ENCODE measurements at regions not wholly inside any gene's neighbourhood (a gene's known extent, or its start where the extent isn't known, plus 50 kb on each side); places are given as distances from the start of the nearest gene placed in this dataset.
"Not testable (repeated sequence)": the region's sequence is repeated elsewhere in the genome, so short reads cannot be mapped to it uniquely, and the experiment has no call there.

GRCh38 chr11:98417256-98417755 is 603.4 kb upstream of the CNTN5 start:
- FAIRE-seq (no peak), DNase-seq (ENCODE audit: extremely low spot score, insufficient read length, low read depth) (no peak)

DNA sequence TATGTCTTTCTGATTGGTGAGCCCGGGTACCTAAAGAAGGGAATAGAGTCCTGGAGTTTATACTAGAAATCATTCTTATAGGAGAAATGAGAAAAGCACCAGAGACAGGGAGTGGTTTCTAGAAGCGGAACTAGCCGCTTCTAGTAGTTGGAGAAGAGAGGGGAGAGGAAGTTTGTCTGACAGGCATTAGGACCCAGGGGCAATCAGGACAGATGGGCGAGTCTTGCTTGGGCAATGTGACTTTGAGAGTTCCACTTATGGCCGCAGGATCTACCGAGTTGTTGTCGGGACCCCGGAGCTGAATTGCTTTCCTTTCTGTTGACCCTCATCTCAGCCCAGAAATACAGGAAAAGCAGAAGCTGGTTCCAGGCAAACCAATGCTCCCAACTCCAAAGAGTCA is 596.8 kb upstream of the CNTN5 start:
- no peak for FAIRE-seq
- no peak for DNase-seq (ENCODE audit: extremely low spot score, insufficient read length, low read depth)

DNA sequence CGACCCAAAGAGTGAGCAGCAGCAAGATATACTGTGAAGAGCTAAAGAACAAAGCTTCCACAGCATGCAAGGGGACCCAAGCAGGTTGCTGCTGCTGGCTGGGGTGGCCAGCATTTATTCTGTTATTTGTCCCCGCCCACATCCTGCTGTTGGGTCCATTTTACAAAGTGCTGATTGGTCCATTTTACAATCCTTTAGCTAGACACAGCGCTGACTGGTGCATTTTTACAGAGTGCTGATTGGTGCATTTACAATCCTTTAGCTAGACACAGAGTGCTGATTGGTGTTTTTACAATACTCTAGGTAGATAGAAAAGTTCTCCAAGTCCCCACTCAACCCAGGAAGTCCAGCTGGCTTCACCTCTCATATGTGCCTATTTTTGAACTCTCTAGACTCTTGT is 596.0 kb upstream of the CNTN5 start:
- not testable (repeated sequence) for DNase-seq (ENCODE audit: extremely low spot score, insufficient read length, low read depth); FAIRE-seq

DNA sequence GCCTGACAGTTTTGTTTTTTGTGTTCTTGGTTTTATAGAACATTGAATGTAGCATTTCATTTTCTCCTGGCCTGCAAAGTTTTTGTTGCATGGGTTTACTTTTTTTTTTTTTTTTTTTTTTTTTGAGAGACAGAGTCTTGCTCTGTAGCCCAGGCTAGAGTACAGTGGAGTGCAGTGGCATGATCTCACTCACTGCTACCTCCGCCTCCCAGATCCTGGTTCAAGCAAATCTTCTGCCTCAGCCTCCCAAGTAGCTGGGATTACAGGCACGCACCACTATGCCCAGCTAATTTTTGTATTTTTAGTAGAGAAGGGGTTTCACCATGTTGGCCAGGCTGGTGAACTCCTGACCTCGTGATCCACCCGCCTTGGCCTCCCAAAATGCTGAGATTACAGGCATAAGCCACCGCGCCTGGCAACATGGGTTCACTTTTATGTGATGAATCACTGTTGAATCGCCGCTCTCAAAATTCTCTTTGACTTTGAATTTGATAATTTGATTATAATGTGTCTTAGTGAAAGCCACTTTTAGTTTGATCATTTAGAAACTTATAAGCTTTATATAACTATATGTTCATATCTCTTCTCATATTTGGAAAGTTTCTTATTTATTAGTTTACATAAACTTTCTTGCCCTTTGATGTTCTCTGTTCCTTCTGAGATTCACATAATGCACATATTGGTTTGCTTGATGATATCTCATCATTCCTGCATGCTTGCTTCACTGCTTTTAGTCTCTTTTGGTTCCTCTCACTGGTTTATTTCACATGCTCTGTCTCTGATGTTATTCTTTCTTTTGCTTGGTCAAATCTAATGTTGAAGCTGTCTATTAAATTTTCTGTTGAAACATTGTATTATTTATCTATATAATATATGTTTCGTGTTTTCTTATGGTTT is 589.0 kb upstream of the CNTN5 start:
- no peak for FAIRE-seq
- DNase-seq (ENCODE audit: extremely low spot score, insufficient read length, low read depth) = no peak

GRCh38 chr11:98434296-98434695 is 586.5 kb upstream of the CNTN5 start:
- DNase-seq (ENCODE audit: extremely low spot score, insufficient read length, low read depth) = no peak
- FAIRE-seq = no peak

GRCh38 chr11:98453378-98453777 is 567.4 kb upstream of the CNTN5 start:
- FAIRE-seq (no peak), DNase-seq (ENCODE audit: extremely low spot score, insufficient read length, low read depth) (no peak)

GRCh38 chr11:98455500-98456307 is 565.0 kb upstream of the CNTN5 start:
- FAIRE-seq = no peak
- no peak for DNase-seq (ENCODE audit: extremely low spot score, insufficient read length, low read depth)

- no peak for FAIRE-seq
- no peak for DNase-seq (ENCODE audit: extremely low spot score, insufficient read length, low read depth)
Measured at GRCh38 chr11:98456308-98456680, 564.5 kb upstream of the CNTN5 start.

GRCh38 chr11:98495016-98495415 is 525.7 kb upstream of the CNTN5 start:
- FAIRE-seq = no peak
- no peak for DNase-seq (ENCODE audit: extremely low spot score, insufficient read length, low read depth)

GRCh38 chr11:98495601-98496000 is 525.1 kb upstream of the CNTN5 start:
- DNase-seq (ENCODE audit: extremely low spot score, insufficient read length, low read depth) (no peak), FAIRE-seq (no peak)

- FAIRE-seq = no peak
- no peak for DNase-seq (ENCODE audit: extremely low spot score, insufficient read length, low read depth)
Measured at GRCh38 chr11:98507208-98507607, 513.5 kb upstream of the CNTN5 start.

- FAIRE-seq = no peak
- DNase-seq (ENCODE audit: extremely low spot score, insufficient read length, low read depth) = no peak
Measured at GRCh38 chr11:98512938-98513337, 507.8 kb upstream of the CNTN5 start.

DNA sequence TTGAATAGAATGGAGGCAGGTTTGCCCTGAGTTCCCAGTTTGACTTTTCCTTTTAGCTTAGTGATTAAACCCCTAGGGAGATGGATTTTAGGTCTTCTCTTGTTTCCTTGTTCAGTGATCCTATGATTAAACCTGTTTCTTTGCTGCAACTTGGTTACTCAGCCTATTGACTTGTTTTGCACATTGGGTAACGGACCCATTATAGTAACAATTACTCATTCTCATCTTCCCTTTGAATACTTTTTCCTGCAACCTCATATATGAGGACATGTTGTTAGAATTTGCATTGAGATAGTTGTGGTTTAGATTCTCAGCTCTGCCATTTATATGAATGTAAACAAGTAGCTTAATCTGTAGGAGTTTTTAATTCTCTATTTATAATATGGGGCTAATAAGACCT is 489.2 kb upstream of the CNTN5 start:
- no peak for DNase-seq (ENCODE audit: extremely low spot score, insufficient read length, low read depth)
- FAIRE-seq = no peak

DNA sequence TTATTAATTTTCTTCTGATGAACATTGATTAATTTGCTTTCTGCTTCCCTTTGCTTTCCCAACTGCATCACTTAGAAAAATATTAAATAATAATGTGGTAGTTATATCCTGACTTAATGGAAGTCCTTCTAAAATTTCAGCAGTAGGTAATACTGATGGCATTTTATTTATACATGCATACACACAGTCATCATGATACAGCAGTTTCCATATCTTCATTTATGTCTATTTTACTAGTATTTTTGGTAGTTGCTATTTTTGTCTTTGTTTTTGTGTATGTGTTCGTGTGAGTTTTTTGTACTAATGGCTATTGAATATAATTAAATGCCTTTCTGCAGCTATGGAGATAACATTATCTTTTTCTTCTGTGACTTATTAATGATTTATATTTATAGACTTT is 484.7 kb upstream of the CNTN5 start:
- FAIRE-seq (no peak), DNase-seq (ENCODE audit: extremely low spot score, insufficient read length, low read depth) (no peak)

GRCh38 chr11:98538358-98538757 is 482.4 kb upstream of the CNTN5 start:
- not testable (repeated sequence) for FAIRE-seq; DNase-seq (ENCODE audit: extremely low spot score, insufficient read length, low read depth)

DNA sequence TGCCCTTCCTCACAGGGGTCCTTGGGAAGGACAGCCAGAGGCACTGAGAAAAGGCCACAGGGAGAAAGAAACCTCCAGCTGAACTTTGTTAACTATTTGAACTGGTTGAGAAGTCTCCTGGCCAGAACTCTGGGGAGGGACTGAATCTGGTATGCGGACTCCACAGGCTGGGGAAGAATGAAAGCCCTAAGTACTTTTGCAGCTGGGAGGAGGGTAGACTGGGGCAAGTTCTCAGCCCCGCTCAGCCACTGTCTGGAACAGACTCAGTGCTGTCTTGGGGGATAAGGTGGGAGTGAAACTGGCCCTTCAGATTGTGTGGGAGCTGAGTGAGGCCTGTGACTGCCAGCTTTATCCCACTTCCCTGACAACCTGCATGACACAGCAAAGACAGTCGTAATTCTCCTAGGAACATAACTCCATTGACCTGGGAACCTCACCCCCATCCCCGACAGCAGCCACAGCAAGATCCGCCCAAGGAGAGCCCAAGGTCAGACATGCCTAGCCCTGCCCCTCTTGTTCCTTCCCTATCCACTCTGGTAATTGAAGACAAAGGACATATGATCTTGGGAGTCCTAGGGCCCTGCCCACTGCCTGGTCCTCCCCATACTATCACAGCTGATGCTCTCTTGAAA is 475.1 kb upstream of the CNTN5 start:
- no peak for FAIRE-seq

GRCh38 chr11:98549571-98549970 is 471.2 kb upstream of the CNTN5 start:
- no peak for DNase-seq (ENCODE audit: extremely low spot score, insufficient read length, low read depth)
- FAIRE-seq = no peak

More for the DNA sequence above, 475.1 kb upstream of the CNTN5 start:
- DNase-seq (ENCODE audit: extremely low spot score, insufficient read length, low read depth) = no peak

- FAIRE-seq (no peak), DNase-seq (ENCODE audit: extremely low spot score, insufficient read length, low read depth) (no peak)
Measured at GRCh38 chr11:98559961-98560360, 460.8 kb upstream of the CNTN5 start.

DNA sequence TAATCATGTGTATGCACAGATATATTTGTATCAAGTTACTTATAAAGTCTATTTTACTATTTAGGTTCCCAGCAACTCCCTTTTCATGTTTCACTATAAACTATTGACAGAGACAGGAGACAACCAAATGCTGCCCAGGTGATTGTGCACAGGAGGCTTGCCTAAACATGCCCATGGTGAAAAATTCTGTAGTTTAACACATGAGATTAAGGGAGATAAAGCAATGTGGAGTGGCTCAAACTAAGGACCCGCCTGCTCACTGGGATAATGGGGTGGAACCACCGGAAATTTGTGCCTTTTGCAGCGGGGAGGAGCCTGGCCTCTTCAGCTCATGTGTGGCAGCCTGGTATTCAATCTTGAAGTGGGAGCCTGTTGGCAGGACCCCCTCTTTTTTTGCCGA is 459.5 kb upstream of the CNTN5 start:
- DNase-seq (ENCODE audit: extremely low spot score, insufficient read length, low read depth) (no peak), FAIRE-seq (no peak)

- DNase-seq (ENCODE audit: extremely low spot score, insufficient read length, low read depth) (no peak), FAIRE-seq (no peak)
Measured at GRCh38 chr11:98561877-98562395, 458.8 kb upstream of the CNTN5 start.

Measured in GM18507 (cell line).